ENCODE measurements at regions not wholly inside any gene's neighbourhood (a gene's known extent, or its start where the extent isn't known, plus 50 kb on each side); places are given as distances from the start of the nearest gene placed in this dataset.

DNA sequence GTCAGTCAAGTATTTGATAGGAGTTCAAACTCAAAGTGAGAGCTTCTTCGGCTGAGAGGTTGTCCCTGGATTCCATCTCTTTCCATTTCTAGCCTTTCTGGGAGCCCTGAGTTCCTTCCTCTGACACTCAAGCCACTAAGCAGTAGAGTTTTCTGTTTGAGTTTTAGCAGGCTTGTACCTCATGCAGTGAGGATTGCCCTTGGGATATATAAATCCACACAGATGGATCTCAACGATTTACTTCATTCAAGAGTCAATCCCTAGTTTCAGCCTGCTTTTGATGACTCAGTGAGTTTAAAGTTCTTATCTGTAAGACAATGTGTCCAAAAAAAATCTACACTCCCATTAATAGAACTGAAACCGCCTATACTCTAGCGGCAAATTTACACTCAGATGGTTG, 2240.9 kb upstream of the WWC1 start:
- no peak overlapping the region for H3K27ac Mint-ChIP-seq (ENCODE audit: low read depth, unreplicated experiment)
- DNase-seq (ENCODE audit: unreplicated experiment) = no peak
- H3K27me3 Mint-ChIP-seq (ENCODE audit: insufficient read depth, unreplicated experiment) = no peaks in the 10 kb centered on the region
- intact Hi-C loops (cut with micrococcal nuclease) = no loop called here
- H3K36me3 Mint-ChIP-seq (ENCODE audit: insufficient read depth, unreplicated experiment) = no peaks in the 10 kb centered on the region
- ChIA-PET POLR2A (interaction anchor here (0.7 kb wide), 1 partner anchor 263 kb away, joined by 3 read pairs; no protein-coding TSS in a partner anchor), CTCF (interaction anchor here (0.6 kb wide), 1 partner anchor 30 kb away, joined by 3 read pairs; no protein-coding TSS in a partner anchor)
- TF ChIP-seq, protein P1, sequence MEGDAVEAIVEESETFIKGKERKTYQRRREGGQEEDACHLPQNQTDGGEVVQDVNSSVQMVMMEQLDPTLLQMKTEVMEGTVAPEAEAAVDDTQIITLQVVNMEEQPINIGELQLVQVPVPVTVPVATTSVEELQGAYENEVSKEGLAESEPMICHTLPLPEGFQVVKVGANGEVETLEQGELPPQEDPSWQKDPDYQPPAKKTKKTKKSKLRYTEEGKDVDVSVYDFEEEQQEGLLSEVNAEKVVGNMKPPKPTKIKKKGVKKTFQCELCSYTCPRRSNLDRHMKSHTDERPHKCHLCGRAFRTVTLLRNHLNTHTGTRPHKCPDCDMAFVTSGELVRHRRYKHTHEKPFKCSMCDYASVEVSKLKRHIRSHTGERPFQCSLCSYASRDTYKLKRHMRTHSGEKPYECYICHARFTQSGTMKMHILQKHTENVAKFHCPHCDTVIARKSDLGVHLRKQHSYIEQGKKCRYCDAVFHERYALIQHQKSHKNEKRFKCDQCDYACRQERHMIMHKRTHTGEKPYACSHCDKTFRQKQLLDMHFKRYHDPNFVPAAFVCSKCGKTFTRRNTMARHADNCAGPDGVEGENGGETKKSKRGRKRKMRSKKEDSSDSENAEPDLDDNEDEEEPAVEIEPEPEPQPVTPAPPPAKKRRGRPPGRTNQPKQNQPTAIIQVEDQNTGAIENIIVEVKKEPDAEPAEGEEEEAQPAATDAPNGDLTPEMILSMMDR (IDR thresholded peaks at IDR 0.05; ENCODE audit: unreplicated experiment) = no peak
- no TSS peak for BruUV-seq (replicated peaks)
- H3K4me3 Mint-ChIP-seq (ENCODE audit: unreplicated experiment) = no peak overlapping the region
- H3K4me1 Mint-ChIP-seq (ENCODE audit: insufficient read depth, unreplicated experiment) = peaks cover 16% of the 10 kb centered on the region
- H3K9me3 Mint-ChIP-seq (ENCODE audit: unreplicated experiment) = no peaks in the 10 kb centered on the region

DNA sequence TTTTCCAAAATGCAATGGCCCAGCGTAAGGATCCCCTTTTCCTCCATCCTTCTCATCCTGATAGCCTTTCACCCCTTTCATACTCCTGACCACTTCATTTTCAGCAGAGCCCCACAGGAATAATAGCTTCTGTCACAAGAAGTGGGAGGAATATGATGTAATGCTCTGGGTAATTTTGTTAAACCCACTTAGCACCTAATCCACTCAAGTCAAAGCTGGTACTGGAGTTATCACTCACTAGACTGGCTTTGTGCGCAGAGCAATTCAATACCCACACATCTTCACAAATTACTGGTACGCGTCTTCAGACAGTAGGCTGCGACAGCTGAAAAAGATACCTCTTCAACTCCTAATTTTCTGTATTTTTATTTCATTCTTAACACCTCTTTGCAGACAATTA, 2232.8 kb upstream of the WWC1 start:
- H3K9me3 Mint-ChIP-seq (ENCODE audit: unreplicated experiment) = no peaks in the 10 kb centered on the region
- ChIA-PET POLR2A (interaction anchor here (0.9 kb wide), 1 partner anchor 1649 kb away, joined by 4 read pairs; no protein-coding TSS in a partner anchor), CTCF (interaction anchor here (0.6 kb wide), 1 partner anchor 17 kb away, joined by 3 read pairs; no protein-coding TSS in a partner anchor)
- H3K27ac Mint-ChIP-seq (ENCODE audit: low read depth, unreplicated experiment) = no peak overlapping the region
- DNase-seq (ENCODE audit: unreplicated experiment) = no peak
- BruUV-seq (replicated peaks) = no TSS peak
- H3K4me3 Mint-ChIP-seq (ENCODE audit: unreplicated experiment) = no peak overlapping the region
- TF ChIP-seq, protein P1 (IDR thresholded peaks at IDR 0.05; ENCODE audit: unreplicated experiment) = no peak
- no peaks in the 10 kb centered on the region for H3K36me3 Mint-ChIP-seq (ENCODE audit: insufficient read depth, unreplicated experiment)
- no peaks in the 10 kb centered on the region for H3K27me3 Mint-ChIP-seq (ENCODE audit: insufficient read depth, unreplicated experiment)
- intact Hi-C loops (cut with micrococcal nuclease) = no loop called here
- H3K4me1 Mint-ChIP-seq (ENCODE audit: insufficient read depth, unreplicated experiment) = peaks cover 5% of the 10 kb centered on the region

DNA sequence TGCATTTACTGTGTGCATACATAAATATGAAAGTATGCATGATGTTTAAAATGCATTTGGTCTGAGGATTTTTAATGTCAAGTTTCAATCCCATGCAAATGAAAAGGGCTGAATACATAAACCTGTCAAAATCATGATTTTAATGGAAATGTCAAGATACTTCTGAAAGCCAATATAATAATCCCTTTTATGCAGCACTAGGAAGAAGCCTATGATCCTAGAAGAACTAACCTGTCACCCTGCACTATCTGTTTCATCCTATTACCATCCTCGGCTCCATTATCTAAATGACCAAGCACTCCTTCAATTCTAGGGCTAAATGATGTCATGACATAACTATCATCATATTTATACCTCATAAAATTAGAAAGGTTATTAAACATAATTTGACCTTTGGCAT, 2229.4 kb upstream of the WWC1 start:
- BruUV-seq (replicated peaks) = no TSS peak

DNA sequence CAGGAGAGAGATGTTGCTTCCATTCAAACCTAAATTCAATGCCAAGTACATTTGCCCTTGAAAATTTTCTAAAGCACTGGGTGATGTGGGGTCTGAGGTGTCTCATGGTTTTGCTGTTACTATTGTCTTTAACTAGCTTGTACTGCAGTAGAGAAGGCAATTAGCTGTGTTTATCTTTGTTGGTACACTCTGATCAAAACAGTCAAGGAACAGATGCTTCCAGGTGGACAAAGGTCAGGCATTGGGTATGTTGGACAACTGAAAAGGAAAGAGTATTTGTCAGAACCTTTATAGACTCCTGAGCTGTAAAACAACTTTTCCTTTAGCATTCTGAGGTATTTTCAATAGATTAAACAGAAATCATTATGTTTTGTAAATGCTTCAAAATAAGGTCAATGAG, 2228.7 kb upstream of the WWC1 start:
- Mint-ChIP-seq H3K4me1 (ENCODE audit: insufficient read depth, unreplicated experiment) (peaks cover 1% of the 10 kb centered on the region), H3K27ac (ENCODE audit: low read depth, unreplicated experiment) (no peak overlapping the region), H3K9me3 (ENCODE audit: unreplicated experiment) (no peaks in the 10 kb centered on the region), H3K27me3 (ENCODE audit: insufficient read depth, unreplicated experiment) (no peaks in the 10 kb centered on the region), H3K4me3 (ENCODE audit: unreplicated experiment) (no peak overlapping the region), H3K36me3 (ENCODE audit: insufficient read depth, unreplicated experiment) (no peaks in the 10 kb centered on the region)
- intact Hi-C loops (cut with micrococcal nuclease) = no loop called here
- POLR2A ChIA-PET = no interaction called here
- CTCF ChIA-PET = interaction anchor here (0.5 kb wide), 1 partner anchor 777 kb away, joined by 3 read pairs; no protein-coding TSS in a partner anchor
- no peak for DNase-seq (ENCODE audit: unreplicated experiment)
- TF ChIP-seq, protein P1 (IDR thresholded peaks at IDR 0.05; ENCODE audit: unreplicated experiment) = no peak
- BruUV-seq (replicated peaks) = no TSS peak

More for the DNA sequence above, 2229.4 kb upstream of the WWC1 start:
- ChIA-PET POLR2A (no interaction called here), CTCF (no interaction called here)
- no peak overlapping the region for H3K27ac Mint-ChIP-seq (ENCODE audit: low read depth, unreplicated experiment)
- no peaks in the 10 kb centered on the region for H3K36me3 Mint-ChIP-seq (ENCODE audit: insufficient read depth, unreplicated experiment)
- H3K4me3 Mint-ChIP-seq (ENCODE audit: unreplicated experiment) = no peak overlapping the region
- DNase-seq (ENCODE audit: unreplicated experiment) = no peak
- H3K9me3 Mint-ChIP-seq (ENCODE audit: unreplicated experiment) = no peaks in the 10 kb centered on the region
- no peaks in the 10 kb centered on the region for H3K27me3 Mint-ChIP-seq (ENCODE audit: insufficient read depth, unreplicated experiment)
- H3K4me1 Mint-ChIP-seq (ENCODE audit: insufficient read depth, unreplicated experiment) = no peaks in the 10 kb centered on the region
- TF ChIP-seq, protein P1 (IDR thresholded peaks at IDR 0.05; ENCODE audit: unreplicated experiment) = no peak
- intact Hi-C loops (cut with micrococcal nuclease) = no loop called here

Measured in MCF 10A (cell line).